GM12878 (cell line): ENCODE measurements at regions not wholly inside any gene's neighbourhood (a gene's known extent, or its start where the extent isn't known, plus 50 kb on each side); places are given as distances from the start of the nearest gene placed in this dataset.

Source experiments
- ATF7 ChIP-seq: fragments of 450-650 bp; IDR thresholded peaks from 2 replicates; pipeline ENCODE4 v1.6.1; 2016; ENCODE audit warnings: low read depth, mild to moderate bottlenecking
- BHLHE40 ChIP-seq, 2 experiments: fragments of 450-650 bp in 1 of 2; IDR thresholded peaks; 2 replicates each; pipeline ENCODE4 v1.6.1; 2011 to 2017; ENCODE audit warnings: low read depth in 2 of 2, borderline replicate concordance in 1 of 2, improper control_type of control experiment in 1 of 2, low read length in 1 of 2, mild to moderate bottlenecking in 1 of 2
- BRCA1 ChIP-seq: IDR thresholded peaks from 2 replicates; pipeline ENCODE4 v1.6.1; 2011; ENCODE audit warnings: low read depth, low read length, improper control_type of control experiment
- CBX5 ChIP-seq: sonication (generic); IDR thresholded peaks from 2 replicates; pipeline ENCODE4 v1.6.1; 2016; ENCODE audit warnings: low read depth, moderate library complexity, mild to moderate bottlenecking, inconsistent platforms
- DPF2 ChIP-seq: fragments of 450-650 bp; IDR thresholded peaks from 2 replicates; pipeline ENCODE4 v1.6.1; 2017; ENCODE audit warnings: mild to moderate bottlenecking
- EED ChIP-seq: sonication (generic); IDR thresholded peaks from 2 replicates; pipeline ENCODE4 v1.6.1; 2016; ENCODE audit warnings: antibody characterized with exemption, low read depth
- ESRRA ChIP-seq: IDR thresholded peaks from 2 replicates; pipeline ENCODE4 v1.6.1; 2012; ENCODE audit warnings: mild to moderate bottlenecking, low read length, improper control_type of control experiment
- IRF4 ChIP-seq: IDR thresholded peaks from 2 replicates; pipeline ENCODE4 v1.6.1; 2011; ENCODE audit warnings: low read depth, low read length
- JUNB ChIP-seq: IDR thresholded peaks from 2 replicates; pipeline ENCODE4 v1.6.1; 2016; ENCODE audit warnings: antibody characterized with exemption, mild to moderate bottlenecking
- JUND ChIP-seq: IDR thresholded peaks from 2 replicates; pipeline ENCODE4 v1.6.1; 2012; ENCODE audit warnings: low read depth, mild to moderate bottlenecking, low read length, improper control_type of control experiment, moderate library complexity
- MEF2B ChIP-seq: fragments of 450-650 bp; IDR thresholded peaks from 2 replicates; pipeline ENCODE4 v1.6.1; 2018; ENCODE audit warnings: mild to moderate bottlenecking, moderate library complexity; ENCODE audit not compliant: partially characterized antibody, poor library complexity, severe bottlenecking
- MTA3 ChIP-seq: IDR thresholded peaks from 2 replicates; pipeline ENCODE4 v1.6.1; 2012; ENCODE audit warnings: low read length, inconsistent platforms, borderline replicate concordance
- MXI1 ChIP-seq: fragments of 150-350 bp; IDR thresholded peaks from 2 replicates; pipeline ENCODE4 v1.6.1; 2011; ENCODE audit warnings: low read depth, mild to moderate bottlenecking, inconsistent platforms, low read length, improper control_type of control experiment
- MYB ChIP-seq: fragments of 150-350 bp; IDR thresholded peaks from 2 replicates; pipeline ENCODE4 v1.6.1; 2014; ENCODE audit warnings: mild to moderate bottlenecking, low read depth, low read length, borderline replicate concordance
- RAD51 ChIP-seq: fragments of 450-650 bp; IDR thresholded peaks from 2 replicates; pipeline ENCODE4 v1.6.1; 2016; ENCODE audit warnings: moderate library complexity, mild to moderate bottlenecking, inconsistent platforms
- RELA ChIP-seq: fragments of 450-650 bp; IDR thresholded peaks from 2 replicates; pipeline ENCODE4 v1.8.0; 2014; ENCODE audit warnings: borderline replicate concordance; ENCODE audit not compliant: partially characterized antibody
- STAT3 ChIP-seq: IDR thresholded peaks from 2 replicates; pipeline ENCODE4 v1.6.1; 2011; ENCODE audit warnings: low read depth, low read length, improper control_type of control experiment
- TF ChIP-seq, protein P1 (sequence below): fragments of 450-650 bp; formaldehyde crosslinking; IDR thresholded peaks from 2 replicates; pipeline ENCODE4 v1.4.0; 2022; ENCODE audit warnings: mild to moderate bottlenecking, moderate library complexity
- TF ChIP-seq, protein P2 (sequence below): fragments of 450-650 bp; IDR thresholded peaks from 2 replicates; pipeline ENCODE4 v1.6.1; 2016; ENCODE audit warnings: mild to moderate bottlenecking
- TF ChIP-seq, protein P3 (sequence below): IDR thresholded peaks from 2 replicates; pipeline ENCODE4 v1.6.1; 2012; ENCODE audit warnings: low read depth, low read length, improper control_type of control experiment
- TF ChIP-seq, protein P4 (sequence below): fragments of 150-350 bp; IDR thresholded peaks from 2 replicates; pipeline ENCODE4 v1.6.1; 2014; ENCODE audit warnings: mild to moderate bottlenecking, low read depth, low read length

DNA sequence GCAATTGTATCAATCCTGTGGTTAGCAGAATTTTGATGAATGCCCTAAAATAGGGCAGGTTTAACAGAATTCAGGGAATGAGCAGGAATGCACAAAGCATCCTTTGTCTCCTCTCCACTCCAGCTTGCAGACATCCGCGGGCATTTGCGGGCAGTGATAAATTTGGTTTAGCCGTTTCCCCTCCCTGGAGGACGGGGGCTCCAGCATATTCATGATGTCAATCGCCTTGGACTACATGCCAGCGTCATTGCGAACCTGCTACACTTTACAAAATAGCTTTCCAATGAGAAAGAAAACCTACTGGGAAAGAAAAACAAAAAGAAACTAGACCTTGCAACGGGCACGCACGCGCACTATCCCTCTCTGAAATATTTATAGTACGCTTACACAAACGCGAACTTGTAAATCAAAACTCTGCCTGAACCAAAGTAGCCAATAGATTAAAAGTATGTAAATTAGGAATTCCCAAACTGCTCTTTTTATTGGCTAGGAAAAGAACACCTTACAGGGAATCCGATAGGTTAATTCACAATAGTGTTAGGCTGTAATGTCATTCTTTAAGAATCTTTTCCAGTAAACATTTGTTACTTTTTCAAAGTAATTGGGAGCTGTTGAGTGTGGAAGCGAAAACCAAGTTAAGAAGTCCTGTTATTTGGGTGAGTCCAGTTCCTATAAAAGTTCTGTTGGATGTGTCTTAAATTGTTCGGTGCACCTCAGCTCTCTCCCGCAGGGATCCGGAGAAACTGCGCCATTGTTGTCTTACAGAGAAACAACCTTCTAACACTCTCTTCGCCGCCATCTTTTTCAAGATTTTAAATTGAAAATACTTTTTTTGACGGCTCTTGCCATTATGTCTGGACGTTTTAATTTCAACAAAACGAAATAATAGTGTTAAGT lies 136.7 kb downstream of the HFE start (continued):
- TF ChIP-seq, protein P1, sequence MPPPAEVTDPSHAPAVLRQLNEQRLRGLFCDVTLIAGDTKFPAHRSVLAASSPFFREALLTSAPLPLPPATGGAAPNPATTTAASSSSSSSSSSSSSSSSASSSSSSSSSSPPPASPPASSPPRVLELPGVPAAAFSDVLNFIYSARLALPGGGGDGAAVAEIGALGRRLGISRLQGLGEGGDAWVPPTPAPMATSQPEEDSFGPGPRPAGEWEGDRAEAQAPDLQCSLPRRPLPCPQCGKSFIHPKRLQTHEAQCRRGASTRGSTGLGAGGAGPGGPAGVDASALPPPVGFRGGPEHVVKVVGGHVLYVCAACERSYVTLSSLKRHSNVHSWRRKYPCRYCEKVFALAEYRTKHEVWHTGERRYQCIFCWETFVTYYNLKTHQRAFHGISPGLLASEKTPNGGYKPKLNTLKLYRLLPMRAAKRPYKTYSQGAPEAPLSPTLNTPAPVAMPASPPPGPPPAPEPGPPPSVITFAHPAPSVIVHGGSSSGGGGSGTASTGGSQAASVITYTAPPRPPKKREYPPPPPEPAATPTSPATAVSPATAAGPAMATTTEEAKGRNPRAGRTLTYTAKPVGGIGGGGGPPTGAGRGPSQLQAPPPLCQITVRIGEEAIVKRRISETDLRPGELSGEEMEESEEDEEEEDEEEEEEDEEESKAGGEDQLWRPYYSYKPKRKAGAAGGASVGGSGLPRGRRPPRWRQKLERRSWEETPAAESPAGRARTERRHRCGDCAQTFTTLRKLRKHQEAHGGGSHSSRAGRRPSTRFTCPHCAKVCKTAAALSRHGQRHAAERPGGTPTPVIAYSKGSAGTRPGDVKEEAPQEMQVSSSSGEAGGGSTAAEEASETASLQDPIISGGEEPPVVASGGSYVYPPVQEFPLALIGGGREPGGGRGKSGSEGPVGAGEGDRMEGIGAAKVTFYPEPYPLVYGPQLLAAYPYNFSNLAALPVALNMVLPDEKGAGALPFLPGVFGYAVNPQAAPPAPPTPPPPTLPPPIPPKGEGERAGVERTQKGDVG (CRISPR knock-in tag): no peak
- TF ChIP-seq ATF7 (peak; percentile 34; the same call in 1 of the 2 replicates), MXI1 (no peak), RELA (no peak), RAD51 (no peak), IRF4 (no peak), ESRRA (no peak), DPF2 (no peak; the same call in 1 of the 2 replicates), BRCA1 (no peak), JUND (no peak), MEF2B (no peak), MYB (no peak), EED (no peak), JUNB (no peak), CBX5 (peak; percentile 42; the same call in 1 of the 2 replicates), MTA3 (no peak; the same call in 1 of the 2 replicates), STAT3 (no peak; the same call in 1 of the 2 replicates), BHLHE40 (IDR thresholded peaks at IDR 0.05; ENCODE audit: borderline replicate concordance in 1 of 2, low read depth in 2 of 2, low read length in 1 of 2) (no peak)
- TF ChIP-seq, protein P2, sequence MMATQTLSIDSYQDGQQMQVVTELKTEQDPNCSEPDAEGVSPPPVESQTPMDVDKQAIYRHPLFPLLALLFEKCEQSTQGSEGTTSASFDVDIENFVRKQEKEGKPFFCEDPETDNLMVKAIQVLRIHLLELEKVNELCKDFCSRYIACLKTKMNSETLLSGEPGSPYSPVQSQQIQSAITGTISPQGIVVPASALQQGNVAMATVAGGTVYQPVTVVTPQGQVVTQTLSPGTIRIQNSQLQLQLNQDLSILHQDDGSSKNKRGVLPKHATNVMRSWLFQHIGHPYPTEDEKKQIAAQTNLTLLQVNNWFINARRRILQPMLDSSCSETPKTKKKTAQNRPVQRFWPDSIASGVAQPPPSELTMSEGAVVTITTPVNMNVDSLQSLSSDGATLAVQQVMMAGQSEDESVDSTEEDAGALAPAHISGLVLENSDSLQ: no peak
- TF ChIP-seq, protein P3, sequence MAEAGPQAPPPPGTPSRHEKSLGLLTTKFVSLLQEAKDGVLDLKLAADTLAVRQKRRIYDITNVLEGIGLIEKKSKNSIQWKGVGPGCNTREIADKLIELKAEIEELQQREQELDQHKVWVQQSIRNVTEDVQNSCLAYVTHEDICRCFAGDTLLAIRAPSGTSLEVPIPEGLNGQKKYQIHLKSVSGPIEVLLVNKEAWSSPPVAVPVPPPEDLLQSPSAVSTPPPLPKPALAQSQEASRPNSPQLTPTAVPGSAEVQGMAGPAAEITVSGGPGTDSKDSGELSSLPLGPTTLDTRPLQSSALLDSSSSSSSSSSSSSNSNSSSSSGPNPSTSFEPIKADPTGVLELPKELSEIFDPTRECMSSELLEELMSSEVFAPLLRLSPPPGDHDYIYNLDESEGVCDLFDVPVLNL: no peak
- TF ChIP-seq, protein P4, sequence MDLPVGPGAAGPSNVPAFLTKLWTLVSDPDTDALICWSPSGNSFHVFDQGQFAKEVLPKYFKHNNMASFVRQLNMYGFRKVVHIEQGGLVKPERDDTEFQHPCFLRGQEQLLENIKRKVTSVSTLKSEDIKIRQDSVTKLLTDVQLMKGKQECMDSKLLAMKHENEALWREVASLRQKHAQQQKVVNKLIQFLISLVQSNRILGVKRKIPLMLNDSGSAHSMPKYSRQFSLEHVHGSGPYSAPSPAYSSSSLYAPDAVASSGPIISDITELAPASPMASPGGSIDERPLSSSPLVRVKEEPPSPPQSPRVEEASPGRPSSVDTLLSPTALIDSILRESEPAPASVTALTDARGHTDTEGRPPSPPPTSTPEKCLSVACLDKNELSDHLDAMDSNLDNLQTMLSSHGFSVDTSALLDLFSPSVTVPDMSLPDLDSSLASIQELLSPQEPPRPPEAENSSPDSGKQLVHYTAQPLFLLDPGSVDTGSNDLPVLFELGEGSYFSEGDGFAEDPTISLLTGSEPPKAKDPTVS: no peak
